Effector memory CD8-positive, alpha-beta T cell (primary cell): ENCODE measurements at regions not wholly inside any gene's neighbourhood (a gene's known extent, or its start where the extent isn't known, plus 50 kb on each side); places are given as distances from the start of the nearest gene placed in this dataset.

Source experiments
- ATAC-seq: fragments of 150-1000 bp; cut with Tn5 transposase; replicated peaks from 2 replicates; pipeline ENCODE4 v1.10.0; 2021; ENCODE audit warnings: mild to moderate bottlenecking, moderate library complexity
- DNase-seq, 3 experiments: peaks; one replicate each; pipeline ENCODE4 v3.0.0; 2021
- H3K27ac Mint-ChIP-seq, 2 donors: one replicate each; pipeline ENCODE4 v1.8.0; 2022; ENCODE audit warnings: mild to moderate bottlenecking in 2 of 2, mixed read lengths in 2 of 2, moderate library complexity in 2 of 2
- H3K27me3 Mint-ChIP-seq, 2 donors: one replicate each; pipeline ENCODE4 v1.8.0; 2022; ENCODE audit warnings: mixed read lengths in 2 of 2
- H3K36me3 Mint-ChIP-seq: one replicate; pipeline ENCODE4 v1.8.0; 2022; ENCODE audit warnings: mild to moderate bottlenecking, moderate library complexity, mixed read lengths; ENCODE audit not compliant: insufficient read depth
- H3K4me1 Mint-ChIP-seq, 2 donors: one replicate each; pipeline ENCODE4 v1.8.0; 2022; ENCODE audit warnings: low read depth in 2 of 2, mixed read lengths in 2 of 2
- H3K4me3 Mint-ChIP-seq, 2 donors: one replicate each; pipeline ENCODE4 v1.8.0; 2022; ENCODE audit warnings: mild to moderate bottlenecking in 2 of 2, mixed read lengths in 2 of 2, moderate library complexity in 2 of 2
- H3K9me3 Mint-ChIP-seq, 2 donors: one replicate each; pipeline ENCODE4 v1.8.0; 2022; ENCODE audit warnings: mixed read lengths in 2 of 2

DNA sequence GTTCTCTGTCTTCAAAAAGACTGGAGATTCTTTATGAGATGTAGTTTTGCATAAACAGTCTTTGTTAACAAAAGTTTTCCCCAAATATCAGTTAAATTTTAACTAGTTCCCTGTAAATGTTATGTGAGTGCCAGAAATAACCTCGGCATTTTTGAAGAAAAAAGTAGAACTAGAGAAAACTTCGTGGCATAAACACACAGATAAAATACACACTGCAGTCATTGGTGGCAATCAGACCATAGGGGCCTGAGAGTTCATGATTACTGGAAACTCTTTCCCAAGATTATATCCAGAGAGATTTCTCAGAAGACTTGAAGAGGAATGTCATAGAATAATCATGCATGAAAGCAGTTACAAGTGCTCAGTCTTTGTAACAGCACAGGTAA, 190.0 kb downstream of the MZT1 start:
- H3K27me3 Mint-ChIP-seq, result no peaks in the 10 kb centered on the region
- no peak for ATAC-seq
- no peaks in the 10 kb centered on the region for H3K9me3 Mint-ChIP-seq
- no peaks in the 10 kb centered on the region for H3K4me1 Mint-ChIP-seq
- H3K4me3 Mint-ChIP-seq, result no peak overlapping the region
- H3K36me3 Mint-ChIP-seq, result no peaks in the 10 kb centered on the region
- no peak for DNase-seq
- no peak overlapping the region for H3K27ac Mint-ChIP-seq

DNA sequence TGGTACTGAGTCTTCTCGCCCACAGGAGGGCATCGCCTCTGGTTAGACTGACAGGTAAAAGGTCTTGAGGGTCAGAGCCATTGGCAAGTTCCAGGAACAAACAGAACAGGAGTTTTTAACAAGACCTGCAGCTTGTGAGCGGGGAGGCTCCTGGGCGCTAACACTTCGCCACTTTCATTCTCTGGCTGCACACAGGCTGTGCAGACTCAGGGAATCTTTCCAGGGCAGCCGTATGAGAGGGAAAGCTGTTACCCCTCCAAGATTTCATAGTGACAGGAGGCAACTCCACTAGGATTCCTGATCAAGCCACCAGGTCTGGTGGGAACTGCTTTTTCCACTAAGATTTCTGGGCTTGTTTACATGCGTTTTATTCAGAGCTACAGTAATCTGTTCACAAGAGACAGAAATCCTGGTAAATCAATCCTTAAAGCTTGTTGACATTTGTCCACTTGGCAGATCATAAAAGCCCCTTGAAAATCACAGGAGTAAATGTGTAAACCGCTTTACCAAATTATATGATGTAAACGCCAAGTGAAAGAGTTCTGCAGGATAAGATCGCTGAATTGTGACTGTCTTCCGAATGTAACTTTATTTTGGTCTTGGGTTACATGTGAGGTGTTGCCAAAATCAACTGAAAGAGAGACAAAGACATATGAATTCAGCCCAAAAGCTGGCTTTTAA, 190.6 kb downstream of the MZT1 start:
- ATAC-seq (no peak), DNase-seq (no peak)
- Mint-ChIP-seq H3K4me3 (no peak overlapping the region), H3K9me3 (no peaks in the 10 kb centered on the region), H3K27ac (no peak overlapping the region), H3K4me1 (no peaks in the 10 kb centered on the region), H3K27me3 (no peaks in the 10 kb centered on the region), H3K36me3 (no peaks in the 10 kb centered on the region)

DNA sequence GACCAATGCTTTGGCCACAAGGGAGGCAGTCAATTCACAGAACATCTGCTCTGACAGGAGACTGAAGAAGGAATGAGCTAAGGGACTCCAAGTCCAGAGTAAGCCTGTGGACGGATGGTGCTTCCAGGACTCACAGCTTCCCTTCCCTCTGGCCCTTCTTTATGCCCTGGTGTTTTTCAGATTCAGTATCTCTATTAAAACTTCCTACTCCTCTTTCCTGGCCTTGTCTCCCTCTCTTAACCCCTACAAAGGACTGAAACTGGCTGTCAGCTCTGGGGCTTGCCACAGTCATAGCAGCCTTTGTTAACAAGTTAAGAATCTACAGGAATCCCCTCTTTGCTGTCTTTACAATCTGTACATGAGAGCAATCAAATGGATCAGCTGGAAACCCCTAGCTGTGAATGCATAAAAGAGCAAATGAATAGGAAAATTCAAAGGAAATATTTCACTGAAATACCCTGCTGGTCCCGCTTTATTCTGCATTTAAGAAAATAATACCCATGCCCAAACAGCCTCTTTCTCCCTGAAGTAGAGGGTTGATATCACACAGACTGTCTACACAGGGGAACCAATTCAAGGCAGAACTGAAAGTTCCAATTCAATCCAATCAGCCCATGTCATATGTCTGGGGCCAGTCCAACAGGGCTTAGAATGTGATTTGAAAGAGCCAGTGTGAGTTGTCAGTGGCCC, 192.3 kb downstream of the MZT1 start:
- no peak overlapping the region for H3K27ac Mint-ChIP-seq
- H3K9me3 Mint-ChIP-seq, result peaks cover 0 to 3% of the 10 kb centered on the region in 2 donors
- DNase-seq (no peak), ATAC-seq (no peak)
- H3K4me1 Mint-ChIP-seq, result no peaks in the 10 kb centered on the region
- H3K4me3 Mint-ChIP-seq, result no peak overlapping the region
- no peaks in the 10 kb centered on the region for H3K27me3 Mint-ChIP-seq
- no peaks in the 10 kb centered on the region for H3K36me3 Mint-ChIP-seq

DNA sequence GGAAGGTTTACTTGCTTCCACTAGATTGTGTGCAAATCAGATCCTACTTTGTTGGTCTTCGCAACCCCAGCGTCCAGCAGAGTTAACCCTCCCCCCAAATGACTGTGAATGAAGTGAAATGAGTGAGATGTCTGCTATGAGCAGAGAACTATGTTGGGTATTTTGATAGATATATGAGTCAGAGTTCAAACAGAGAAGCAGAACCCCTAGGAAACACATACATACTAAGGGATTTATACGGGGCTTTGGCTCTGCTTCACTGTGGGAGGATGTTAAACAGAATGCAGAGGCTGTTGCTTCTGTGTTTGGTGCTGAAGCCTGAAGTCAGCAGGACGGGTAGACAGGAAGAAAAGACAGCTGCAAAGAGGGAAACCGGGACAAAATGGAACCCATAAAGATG, 197.0 kb downstream of the MZT1 start:
- no peak for DNase-seq

DNA sequence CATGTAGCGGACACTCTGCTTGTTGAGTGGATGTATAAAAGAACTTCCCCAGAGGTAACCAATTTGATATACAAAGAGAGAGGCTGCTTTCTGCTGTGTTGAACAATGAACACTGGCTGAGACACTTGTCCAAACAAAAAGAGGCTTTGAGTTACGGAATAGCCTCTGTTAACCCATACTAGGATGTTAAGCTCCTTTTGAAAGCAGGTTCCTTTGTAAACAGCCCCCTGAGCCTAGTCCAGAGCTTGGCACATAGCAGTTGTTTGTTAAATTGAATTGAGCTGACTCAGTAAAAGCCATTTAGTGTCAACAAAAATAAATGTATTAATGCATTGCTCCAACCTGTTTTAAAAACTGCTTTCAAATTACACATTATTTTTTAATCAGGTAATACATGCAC, 200.1 kb downstream of the MZT1 start:
- Mint-ChIP-seq H3K9me3 (peaks cover 0 to 3% of the 10 kb centered on the region in 2 donors), H3K27ac (no peak overlapping the region), H3K36me3 (no peaks in the 10 kb centered on the region), H3K4me1 (no peaks in the 10 kb centered on the region), H3K4me3 (no peak overlapping the region), H3K27me3 (no peaks in the 10 kb centered on the region)
- no peak for DNase-seq
- no peak for ATAC-seq

More for the DNA sequence above, 197.0 kb downstream of the MZT1 start:
- H3K27ac Mint-ChIP-seq, result no peak overlapping the region
- no peak for ATAC-seq
- H3K36me3 Mint-ChIP-seq, result no peaks in the 10 kb centered on the region
- H3K27me3 Mint-ChIP-seq, result no peaks in the 10 kb centered on the region
- no peaks in the 10 kb centered on the region for H3K4me1 Mint-ChIP-seq
- no peak overlapping the region for H3K4me3 Mint-ChIP-seq
- peaks cover 0 to 3% of the 10 kb centered on the region in 2 donors for H3K9me3 Mint-ChIP-seq

DNA sequence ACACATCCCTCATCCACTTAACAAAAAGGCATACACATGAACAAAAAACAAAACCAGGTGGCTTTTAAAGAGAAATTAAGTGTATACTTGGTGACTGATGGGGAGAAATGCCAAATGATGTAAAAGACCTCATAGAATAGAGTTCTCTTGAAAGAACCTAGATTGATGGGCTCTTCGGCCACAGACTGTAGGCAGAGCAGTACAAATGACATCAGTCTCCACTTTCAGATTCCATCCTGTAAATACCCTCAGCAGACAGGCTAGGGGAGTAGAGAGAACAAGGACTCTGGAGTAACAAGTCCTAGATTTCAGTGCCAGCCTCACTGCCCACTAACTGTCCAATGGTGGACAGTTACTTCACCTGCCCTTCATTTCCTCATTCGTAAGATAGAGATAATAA, 203.8 kb downstream of the MZT1 start:
- H3K36me3 Mint-ChIP-seq, result no peaks in the 10 kb centered on the region
- no peak overlapping the region for H3K4me3 Mint-ChIP-seq
- H3K9me3 Mint-ChIP-seq, result no peaks in the 10 kb centered on the region
- H3K27ac Mint-ChIP-seq, result no peak overlapping the region
- DNase-seq (no peak), ATAC-seq (no peak)
- no peaks in the 10 kb centered on the region for H3K27me3 Mint-ChIP-seq
- H3K4me1 Mint-ChIP-seq, result no peaks in the 10 kb centered on the region

DNA sequence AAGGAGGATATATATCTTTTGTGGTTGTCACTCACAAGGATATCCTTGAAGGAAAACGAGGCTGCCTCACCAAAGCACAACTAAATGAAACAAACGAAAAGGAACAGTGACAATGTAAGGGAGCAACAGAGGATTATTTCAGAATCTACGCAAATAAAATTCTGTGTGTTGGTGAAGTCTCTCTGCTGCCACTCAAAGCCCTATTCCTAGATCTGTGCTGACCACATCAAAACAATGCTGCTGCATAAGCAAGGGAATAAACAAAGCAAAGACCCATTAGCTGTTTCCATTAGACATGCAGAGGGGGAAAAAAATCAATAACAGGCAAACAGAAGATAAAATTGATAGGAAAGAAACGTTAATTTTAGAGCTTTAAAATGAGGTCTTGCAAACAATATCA, 204.4 kb downstream of the MZT1 start:
- Mint-ChIP-seq H3K4me1 (no peaks in the 10 kb centered on the region), H3K4me3 (no peak overlapping the region), H3K27me3 (no peaks in the 10 kb centered on the region), H3K9me3 (no peaks in the 10 kb centered on the region), H3K27ac (no peak overlapping the region), H3K36me3 (no peaks in the 10 kb centered on the region)
- no peak for DNase-seq
- no peak for ATAC-seq

DNA sequence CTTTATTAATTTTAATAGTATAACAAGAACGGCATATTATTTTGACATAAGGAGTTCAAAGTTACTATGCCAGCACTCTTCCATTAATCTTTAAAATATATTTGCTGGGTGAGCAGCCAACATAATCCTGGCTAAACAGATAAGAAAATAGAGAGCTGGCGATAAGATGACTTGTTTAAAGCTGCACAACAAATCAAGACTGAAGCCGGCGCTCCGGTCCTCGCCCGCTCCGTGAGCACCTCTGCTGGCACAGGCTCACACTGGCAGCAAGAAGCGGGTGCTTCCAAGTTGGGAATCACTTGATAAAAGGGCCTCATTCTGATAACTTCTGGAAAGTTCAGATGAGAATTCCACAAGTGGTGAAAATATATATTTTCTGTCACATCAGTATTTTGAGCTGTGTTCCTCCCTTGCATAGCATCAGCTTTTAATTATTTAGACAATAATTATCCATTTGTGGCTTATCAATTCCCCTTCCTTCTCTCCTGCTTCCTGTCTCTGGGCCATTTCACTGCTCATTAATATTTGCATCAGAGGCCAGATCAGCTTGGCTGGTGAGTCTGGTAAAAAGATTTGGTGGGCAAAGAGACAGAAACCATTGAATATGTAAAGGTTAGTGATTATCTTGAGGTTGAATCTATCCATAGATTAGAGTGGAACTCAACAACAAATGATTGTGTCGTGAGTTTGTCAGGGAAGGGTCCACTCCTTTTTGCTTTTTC, 205.3 kb downstream of the MZT1 start:
- Mint-ChIP-seq H3K4me3 (no peak overlapping the region), H3K27ac (no peak overlapping the region), H3K9me3 (no peaks in the 10 kb centered on the region), H3K36me3 (no peaks in the 10 kb centered on the region), H3K4me1 (no peaks in the 10 kb centered on the region), H3K27me3 (no peaks in the 10 kb centered on the region)
- ATAC-seq, result no peak
- DNase-seq, result no peak

DNA sequence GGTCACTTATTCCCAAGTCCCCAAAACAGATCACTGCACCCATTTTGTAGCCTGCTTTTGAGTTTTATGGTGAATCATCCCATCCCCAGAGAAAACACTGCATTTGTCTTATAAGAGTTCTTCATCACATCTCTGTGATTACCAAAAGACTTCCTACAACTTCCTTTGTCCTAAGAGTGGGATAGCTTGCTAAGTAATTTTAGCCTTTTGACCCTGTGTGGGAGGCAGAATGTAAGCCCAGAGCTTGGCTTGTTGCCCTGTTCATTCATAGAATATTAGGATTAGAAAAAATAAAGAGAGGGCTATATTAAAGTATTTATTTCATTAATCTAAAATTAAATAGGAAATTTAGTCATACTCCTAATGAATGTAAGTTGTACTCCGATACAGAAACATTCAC, 213.3 kb downstream of the MZT1 start:
- no peaks in the 10 kb centered on the region for H3K4me1 Mint-ChIP-seq
- no peak overlapping the region for H3K4me3 Mint-ChIP-seq
- H3K36me3 Mint-ChIP-seq, result no peaks in the 10 kb centered on the region
- ATAC-seq, result no peak
- no peaks in the 10 kb centered on the region for H3K27me3 Mint-ChIP-seq
- H3K27ac Mint-ChIP-seq, result no peak overlapping the region
- H3K9me3 Mint-ChIP-seq, result no peaks in the 10 kb centered on the region
- no peak for DNase-seq

DNA sequence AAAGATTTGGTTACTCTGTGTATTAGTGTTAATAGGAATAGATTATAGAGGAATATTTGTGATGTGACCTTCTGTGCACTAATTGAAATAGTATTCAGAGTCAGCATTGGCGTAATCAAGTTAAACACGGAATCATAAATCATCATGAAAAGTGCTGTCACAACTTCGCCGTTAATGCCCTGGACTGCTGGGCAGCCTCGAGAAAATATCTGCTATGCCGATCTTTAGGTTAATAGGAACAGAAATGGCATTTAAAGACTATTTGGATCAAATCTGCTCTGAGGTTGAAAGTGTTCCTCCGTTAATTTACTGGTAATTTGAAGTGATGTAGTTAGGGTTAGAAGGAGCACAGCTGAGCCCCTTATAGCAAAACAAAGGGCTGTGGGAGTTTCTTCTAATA, 219.0 kb downstream of the MZT1 start:
- Mint-ChIP-seq H3K36me3 (no peaks in the 10 kb centered on the region), H3K27ac (no peak overlapping the region), H3K27me3 (no peaks in the 10 kb centered on the region), H3K4me1 (no peaks in the 10 kb centered on the region), H3K9me3 (no peaks in the 10 kb centered on the region), H3K4me3 (no peak overlapping the region)
- DNase-seq (no peak), ATAC-seq (no peak)

DNA sequence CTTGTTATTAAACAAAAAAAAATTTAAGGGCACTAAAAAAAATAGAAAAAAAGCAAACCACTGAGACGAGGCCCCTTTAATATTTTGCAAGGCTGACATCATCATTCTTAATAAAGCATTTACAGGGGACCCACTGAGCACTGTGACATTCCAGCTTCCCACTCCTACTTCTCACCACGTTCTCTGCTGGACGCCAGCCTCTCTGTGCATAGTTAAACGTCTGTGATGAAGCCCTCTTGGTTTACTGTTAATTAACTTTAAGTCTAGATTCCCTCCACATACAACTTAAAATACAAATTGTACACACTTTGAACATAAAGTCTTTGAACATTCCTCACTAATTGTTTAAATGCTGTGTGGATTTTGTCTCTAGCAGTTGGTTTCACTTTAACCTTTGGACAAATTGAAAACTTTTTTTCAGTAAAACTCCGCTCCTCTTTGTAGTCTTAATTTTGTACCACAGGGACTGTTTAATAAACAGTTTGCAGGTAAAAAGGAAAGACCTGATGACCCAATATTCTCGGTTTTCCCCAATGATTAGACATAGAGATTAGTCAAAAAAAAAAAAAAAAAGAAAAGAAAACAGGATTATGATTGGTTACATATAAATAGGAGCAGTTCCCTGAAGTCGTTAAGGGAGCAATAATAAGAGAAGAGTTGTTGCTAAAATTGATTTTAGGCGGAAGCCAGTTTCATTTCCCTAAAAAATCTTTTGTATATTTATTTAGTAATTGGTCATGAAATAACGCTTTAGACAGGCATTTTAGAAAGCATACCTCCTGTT, 219.8 kb downstream of the MZT1 start:
- Mint-ChIP-seq H3K4me3 (no peak overlapping the region), H3K36me3 (no peaks in the 10 kb centered on the region), H3K27ac (no peak overlapping the region), H3K4me1 (no peaks in the 10 kb centered on the region), H3K27me3 (no peaks in the 10 kb centered on the region), H3K9me3 (no peaks in the 10 kb centered on the region)
- ATAC-seq (no peak), DNase-seq (no peak)

DNA sequence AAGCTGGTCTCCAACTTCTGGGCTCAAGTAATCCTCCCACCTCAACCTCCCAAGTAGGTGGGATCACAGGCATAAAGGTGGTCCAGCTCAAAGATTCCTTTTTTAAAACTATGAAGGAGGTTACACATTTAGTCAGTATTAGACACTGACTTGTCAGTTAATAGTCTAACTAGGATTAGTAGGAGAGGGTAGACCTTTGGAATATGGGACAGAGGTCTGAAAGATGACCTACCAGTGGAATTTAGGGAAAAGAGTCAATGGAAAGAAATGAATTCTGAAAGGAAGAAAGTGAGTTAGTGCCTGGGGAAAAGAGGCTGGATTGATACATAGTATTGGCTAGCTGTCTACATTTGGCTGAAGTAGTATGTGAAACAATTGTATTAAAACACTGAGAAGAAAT, 220.7 kb downstream of the MZT1 start:
- no peak overlapping the region for H3K27ac Mint-ChIP-seq
- H3K4me1 Mint-ChIP-seq, result no peaks in the 10 kb centered on the region
- no peak for DNase-seq
- ATAC-seq, result no peak
- H3K9me3 Mint-ChIP-seq, result no peaks in the 10 kb centered on the region
- H3K27me3 Mint-ChIP-seq, result no peaks in the 10 kb centered on the region
- no peak overlapping the region for H3K4me3 Mint-ChIP-seq
- H3K36me3 Mint-ChIP-seq, result no peaks in the 10 kb centered on the region

DNA sequence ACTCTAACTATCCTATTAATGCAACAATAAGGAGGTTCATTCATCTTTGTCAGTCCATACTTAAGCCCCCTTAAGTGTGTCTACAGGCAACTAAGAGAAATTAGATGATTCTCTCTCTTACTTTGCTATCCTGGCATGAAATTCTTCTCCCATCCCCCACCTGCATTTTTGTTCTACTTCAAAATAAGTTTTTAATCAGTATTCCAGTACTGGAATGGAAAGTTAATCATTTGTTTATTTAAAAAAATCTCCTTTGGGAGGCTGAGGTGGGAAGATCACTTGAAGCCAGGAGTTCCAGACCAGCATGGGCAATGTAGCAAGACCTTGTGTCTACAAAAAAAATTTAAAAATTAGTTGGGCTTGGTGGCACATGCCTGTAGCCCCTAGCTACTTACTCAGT, 222.1 kb downstream of the MZT1 start:
- ATAC-seq (no peak), DNase-seq (no peak)
- no peaks in the 10 kb centered on the region for H3K9me3 Mint-ChIP-seq
- no peaks in the 10 kb centered on the region for H3K27me3 Mint-ChIP-seq
- H3K36me3 Mint-ChIP-seq, result no peaks in the 10 kb centered on the region
- H3K4me1 Mint-ChIP-seq, result no peaks in the 10 kb centered on the region
- H3K4me3 Mint-ChIP-seq, result no peak overlapping the region
- no peak overlapping the region for H3K27ac Mint-ChIP-seq
